Caco-2 (cell line): ENCODE measurements at regions not wholly inside any gene's neighbourhood (a gene's known extent, or its start where the extent isn't known, plus 50 kb on each side); places are given as distances from the start of the nearest gene placed in this dataset.
A peak's percentile ranks its signal among the peaks of the same experiment; 100 is the strongest.

Source experiments
- BruUV-seq: library from RNA; stranded (reverse); fragments of 400-500 nt; replicated peaks from 2 replicates; lab custom pipeline; 2021; lab: Mats Ljungman, UMichigan
- CTCF ChIA-PET: fragments of 300-600 bp; sonication (Branson Sonifier 250); formaldehyde crosslinking; loops from one replicate; lab custom pipeline; 2022; ENCODE audit warnings: antibody characterized with exemption; lab: Charles Lee
- POLR2A ChIA-PET: fragments of 300-600 bp; sonication (Branson Sonifier 250); formaldehyde crosslinking; loops from one replicate; lab custom pipeline; 2022; ENCODE audit warnings: antibody characterized with exemption; lab: Charles Lee
- DNase-seq, 2 experiments: peaks; one replicate each; pipeline versions ENCODE4 v3.0.0 to v3.0.0-alpha.2; 2020 to 2022
- H3K27me3 ChIP-seq: replicated peaks from 2 replicates; pipeline ENCODE4 v1.6.0; 2011; ENCODE audit warnings: low read length; ENCODE audit not compliant: control insufficient read depth, insufficient read depth
- H3K36me3 ChIP-seq: 2 replicates; pipeline ENCODE4 v1.5.1; 2011; ENCODE audit warnings: low read length; ENCODE audit not compliant: control insufficient read depth, insufficient read depth
- H3K4me1 ChIP-seq: fragments of 250-450 bp; sonication (Bioruptor Pico); 2 replicates; pipeline ENCODE4 v1.5.1; 2020; ENCODE audit warnings: mild to moderate bottlenecking
- H3K4me3 ChIP-seq: 2 replicates; pipeline ENCODE4 v1.5.1; 2011; ENCODE audit warnings: low read depth, mild to moderate bottlenecking, control low read depth, low read length
- H3K9me3 ChIP-seq: fragments of 250-450 bp; sonication (Bioruptor Pico); 2 replicates; pipeline ENCODE4 v1.5.1; 2020; ENCODE audit warnings: mild to moderate bottlenecking, moderate library complexity
- H3K27ac Mint-ChIP-seq: one replicate; pipeline ENCODE4 v1.8.0; 2022; ENCODE audit warnings: mixed read lengths; ENCODE audit not compliant: unreplicated experiment
- H3K27me3 Mint-ChIP-seq: one replicate; pipeline ENCODE4 v1.8.0; 2022; ENCODE audit warnings: mixed read lengths; ENCODE audit not compliant: insufficient read depth, unreplicated experiment
- H3K36me3 Mint-ChIP-seq: one replicate; pipeline ENCODE4 v1.8.0; 2022; ENCODE audit warnings: mild to moderate bottlenecking, mixed read lengths; ENCODE audit not compliant: insufficient read depth, unreplicated experiment
- H3K4me1 Mint-ChIP-seq: one replicate; pipeline ENCODE4 v1.8.0; 2022; ENCODE audit warnings: low read depth, mixed read lengths; ENCODE audit not compliant: unreplicated experiment
- H3K4me3 Mint-ChIP-seq: one replicate; pipeline ENCODE4 v1.8.0; 2022; ENCODE audit warnings: mild to moderate bottlenecking, moderate library complexity, mixed read lengths; ENCODE audit not compliant: unreplicated experiment
- H3K9me3 Mint-ChIP-seq: one replicate; pipeline ENCODE4 v1.8.0; 2022; ENCODE audit warnings: mixed read lengths; ENCODE audit not compliant: unreplicated experiment
- intact Hi-C: fragments of 100-400 bp; cut with micrococcal nuclease; formaldehyde crosslinking; loops from one replicate; pipeline ENCODE4 v1.10.0; 2022; ENCODE audit not compliant: unreplicated experiment
- TF ChIP-seq, protein P1 (sequence below), 2 experiments: fragments of 200-600 bp in 1 of 2; IDR thresholded peaks; 1 replicate in 1 of 2; 2 replicates in 1 of 2; pipeline versions ENCODE4 v1.5.1 to v1.8.0; 2011 to 2022; ENCODE audit warnings: antibody characterized with exemption in 1 of 2, control low read depth in 1 of 2, inconsistent platforms in 1 of 2, low read depth in 1 of 2, low read length in 1 of 2, mild to moderate bottlenecking in 1 of 2, moderate library complexity in 1 of 2; ENCODE audit not compliant: insufficient read depth in 1 of 2, severe bottlenecking in 1 of 2, unreplicated experiment in 1 of 2

DNA sequence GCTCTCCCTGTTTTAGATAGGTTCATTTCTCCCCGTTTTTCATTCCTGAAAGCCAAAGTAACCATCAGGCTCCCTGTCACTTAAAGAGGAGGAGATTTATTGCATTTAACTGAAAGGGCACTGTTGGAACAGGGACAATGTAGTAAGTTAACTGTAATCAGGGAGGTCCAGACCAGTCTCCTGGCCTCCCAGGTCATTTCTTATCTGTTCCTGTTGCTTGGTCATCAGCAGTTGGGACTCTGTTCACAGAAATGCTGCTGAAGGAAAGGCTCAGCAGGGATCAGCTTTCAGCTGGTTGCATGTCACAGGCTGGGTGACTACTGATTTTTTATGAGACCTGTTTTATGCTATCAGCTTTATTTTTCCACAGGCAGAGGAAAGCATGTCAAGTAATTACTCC lies 622.6 kb upstream of the GOT2 start:
- Histone ChIP-seq H3K4me3 (no peak overlapping the region), H3K27me3 (no peaks in the 10 kb centered on the region), H3K4me1 (no peaks in the 10 kb centered on the region), H3K9me3 (no peaks in the 10 kb centered on the region; the same call in 1 of the 2 replicates), H3K36me3 (no peaks in the 10 kb centered on the region)
- H3K27ac Mint-ChIP-seq: no peak overlapping the region
- POLR2A ChIA-PET: no interaction called here
- TF ChIP-seq, protein P1, sequence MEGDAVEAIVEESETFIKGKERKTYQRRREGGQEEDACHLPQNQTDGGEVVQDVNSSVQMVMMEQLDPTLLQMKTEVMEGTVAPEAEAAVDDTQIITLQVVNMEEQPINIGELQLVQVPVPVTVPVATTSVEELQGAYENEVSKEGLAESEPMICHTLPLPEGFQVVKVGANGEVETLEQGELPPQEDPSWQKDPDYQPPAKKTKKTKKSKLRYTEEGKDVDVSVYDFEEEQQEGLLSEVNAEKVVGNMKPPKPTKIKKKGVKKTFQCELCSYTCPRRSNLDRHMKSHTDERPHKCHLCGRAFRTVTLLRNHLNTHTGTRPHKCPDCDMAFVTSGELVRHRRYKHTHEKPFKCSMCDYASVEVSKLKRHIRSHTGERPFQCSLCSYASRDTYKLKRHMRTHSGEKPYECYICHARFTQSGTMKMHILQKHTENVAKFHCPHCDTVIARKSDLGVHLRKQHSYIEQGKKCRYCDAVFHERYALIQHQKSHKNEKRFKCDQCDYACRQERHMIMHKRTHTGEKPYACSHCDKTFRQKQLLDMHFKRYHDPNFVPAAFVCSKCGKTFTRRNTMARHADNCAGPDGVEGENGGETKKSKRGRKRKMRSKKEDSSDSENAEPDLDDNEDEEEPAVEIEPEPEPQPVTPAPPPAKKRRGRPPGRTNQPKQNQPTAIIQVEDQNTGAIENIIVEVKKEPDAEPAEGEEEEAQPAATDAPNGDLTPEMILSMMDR (IDR thresholded peaks at IDR 0.05; ENCODE audit: insufficient read depth in 1 of 2, low read depth in 1 of 2, low read length in 1 of 2, severe bottlenecking in 1 of 2, unreplicated experiment in 1 of 2): no peak
- no peaks in the 10 kb centered on the region for H3K36me3 Mint-ChIP-seq
- no peaks in the 10 kb centered on the region for H3K4me1 Mint-ChIP-seq
- no TSS peak for BruUV-seq
- no peaks in the 10 kb centered on the region for H3K27me3 Mint-ChIP-seq
- no peak overlapping the region for H3K4me3 Mint-ChIP-seq
- H3K9me3 Mint-ChIP-seq: no peaks in the 10 kb centered on the region
- DNase-seq: peak in 1 of 2 experiments; percentile 8
- CTCF ChIA-PET: no interaction called here
- intact Hi-C loops: no loop called here

DNA sequence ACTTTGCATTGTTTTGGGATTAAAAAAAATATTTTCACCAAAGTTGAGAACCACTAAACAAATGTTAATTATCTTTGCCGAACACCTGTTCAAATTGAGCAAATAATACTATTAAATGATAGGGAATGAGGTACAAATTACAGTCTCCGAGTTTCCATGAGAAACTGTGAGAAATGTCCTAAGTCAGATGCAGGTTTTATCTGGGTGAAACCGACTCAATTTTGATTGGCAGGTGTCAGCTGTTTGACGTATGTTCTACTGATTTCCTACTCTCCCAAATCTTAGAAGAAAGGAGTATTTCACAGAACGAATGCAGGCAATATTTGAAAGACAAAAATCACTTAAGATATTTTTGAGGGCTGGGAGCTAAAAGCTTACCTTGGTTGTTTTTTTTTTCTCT lies 622.0 kb upstream of the GOT2 start:
- Histone ChIP-seq H3K27me3 (no peaks in the 10 kb centered on the region), H3K4me1 (no peaks in the 10 kb centered on the region), H3K4me3 (no peak overlapping the region), H3K36me3 (no peaks in the 10 kb centered on the region), H3K9me3 (no peaks in the 10 kb centered on the region; the same call in 1 of the 2 replicates)
- Mint-ChIP-seq H3K27ac (no peak overlapping the region), H3K36me3 (no peaks in the 10 kb centered on the region), H3K27me3 (no peaks in the 10 kb centered on the region), H3K9me3 (no peaks in the 10 kb centered on the region), H3K4me3 (no peak overlapping the region), H3K4me1 (no peaks in the 10 kb centered on the region)
- DNase-seq: no peak
- ChIA-PET POLR2A (no interaction called here), CTCF (no interaction called here)
- BruUV-seq: no TSS peak
- TF ChIP-seq, protein P1 (IDR thresholded peaks at IDR 0.05; ENCODE audit: insufficient read depth in 1 of 2, low read depth in 1 of 2, low read length in 1 of 2, severe bottlenecking in 1 of 2, unreplicated experiment in 1 of 2): no peak
- intact Hi-C loops: no loop called here

DNA sequence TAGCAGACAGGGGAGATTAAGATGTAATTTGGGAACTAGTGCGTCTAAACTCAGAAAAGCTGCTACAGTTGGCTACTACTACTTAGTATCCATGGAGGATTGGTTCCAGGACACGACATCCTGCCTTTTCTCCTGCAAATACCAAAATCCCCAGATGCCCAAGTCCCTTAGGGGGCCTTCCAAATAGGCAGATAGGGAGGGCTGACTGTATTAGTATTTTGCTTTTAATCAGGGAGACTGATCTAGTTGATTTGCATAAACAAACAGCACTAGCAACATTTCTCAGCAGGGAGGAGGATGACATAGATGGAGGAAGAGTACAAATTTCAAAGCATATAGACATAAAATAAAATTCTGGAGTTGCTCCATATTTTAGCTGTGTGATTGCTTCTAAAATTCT lies 621.6 kb upstream of the GOT2 start:
- H3K27me3 ChIP-seq: no peaks in the 10 kb centered on the region
- no peak for DNase-seq
- Mint-ChIP-seq H3K27ac (no peak overlapping the region), H3K4me1 (no peaks in the 10 kb centered on the region), H3K27me3 (no peaks in the 10 kb centered on the region), H3K36me3 (no peaks in the 10 kb centered on the region), H3K9me3 (no peaks in the 10 kb centered on the region), H3K4me3 (no peak overlapping the region)
- H3K9me3 ChIP-seq: no peaks in the 10 kb centered on the region; the same call in 1 of the 2 replicates
- H3K4me1 ChIP-seq: no peaks in the 10 kb centered on the region
- H3K4me3 ChIP-seq: no peak overlapping the region
- intact Hi-C loops: no loop called here
- TF ChIP-seq, protein P1 (IDR thresholded peaks at IDR 0.05; ENCODE audit: insufficient read depth in 1 of 2, low read depth in 1 of 2, low read length in 1 of 2, severe bottlenecking in 1 of 2, unreplicated experiment in 1 of 2): no peak
- no peaks in the 10 kb centered on the region for H3K36me3 ChIP-seq
- no TSS peak for BruUV-seq
- CTCF ChIA-PET: no interaction called here
- POLR2A ChIA-PET: no interaction called here
